ENCODE measurements at regions not wholly inside any gene's neighbourhood (a gene's known extent, or its start where the extent isn't known, plus 50 kb on each side); places are given as distances from the start of the nearest gene placed in this dataset.

DNA sequence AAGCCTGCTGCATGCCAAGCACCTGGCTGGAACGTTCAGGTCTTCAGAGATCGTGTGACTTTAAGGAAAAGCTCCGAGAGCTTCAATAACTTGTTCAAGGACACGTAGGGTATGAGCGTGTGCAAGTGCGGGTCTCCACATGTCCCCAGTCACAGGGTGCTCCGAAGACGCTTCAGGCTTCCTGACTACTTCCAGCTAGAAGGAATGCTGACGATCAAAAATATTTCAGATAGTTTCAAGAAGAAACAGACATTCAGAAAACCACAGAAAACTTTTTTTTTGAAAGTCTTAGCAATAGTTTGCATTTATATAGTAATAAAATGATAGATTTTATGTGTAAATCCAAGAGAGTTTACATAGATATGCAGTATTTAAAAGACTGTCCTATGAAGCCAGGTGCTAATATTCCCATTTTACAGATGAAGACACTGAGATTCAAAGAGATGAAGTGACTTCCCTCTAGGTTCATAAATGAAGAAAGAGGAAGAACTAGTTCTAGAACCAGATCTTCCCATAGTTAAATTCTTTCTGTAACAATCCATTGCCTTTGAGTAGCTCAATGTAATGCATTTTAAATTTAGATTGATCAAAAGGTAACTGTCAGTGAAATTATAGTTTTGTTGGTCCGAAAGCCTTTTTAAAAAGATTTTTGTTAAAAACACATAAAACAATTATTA is 247.6 kb downstream of the MYLK4 start:
- DNase-seq (ENCODE audit: low spot score), result no peak

DNA sequence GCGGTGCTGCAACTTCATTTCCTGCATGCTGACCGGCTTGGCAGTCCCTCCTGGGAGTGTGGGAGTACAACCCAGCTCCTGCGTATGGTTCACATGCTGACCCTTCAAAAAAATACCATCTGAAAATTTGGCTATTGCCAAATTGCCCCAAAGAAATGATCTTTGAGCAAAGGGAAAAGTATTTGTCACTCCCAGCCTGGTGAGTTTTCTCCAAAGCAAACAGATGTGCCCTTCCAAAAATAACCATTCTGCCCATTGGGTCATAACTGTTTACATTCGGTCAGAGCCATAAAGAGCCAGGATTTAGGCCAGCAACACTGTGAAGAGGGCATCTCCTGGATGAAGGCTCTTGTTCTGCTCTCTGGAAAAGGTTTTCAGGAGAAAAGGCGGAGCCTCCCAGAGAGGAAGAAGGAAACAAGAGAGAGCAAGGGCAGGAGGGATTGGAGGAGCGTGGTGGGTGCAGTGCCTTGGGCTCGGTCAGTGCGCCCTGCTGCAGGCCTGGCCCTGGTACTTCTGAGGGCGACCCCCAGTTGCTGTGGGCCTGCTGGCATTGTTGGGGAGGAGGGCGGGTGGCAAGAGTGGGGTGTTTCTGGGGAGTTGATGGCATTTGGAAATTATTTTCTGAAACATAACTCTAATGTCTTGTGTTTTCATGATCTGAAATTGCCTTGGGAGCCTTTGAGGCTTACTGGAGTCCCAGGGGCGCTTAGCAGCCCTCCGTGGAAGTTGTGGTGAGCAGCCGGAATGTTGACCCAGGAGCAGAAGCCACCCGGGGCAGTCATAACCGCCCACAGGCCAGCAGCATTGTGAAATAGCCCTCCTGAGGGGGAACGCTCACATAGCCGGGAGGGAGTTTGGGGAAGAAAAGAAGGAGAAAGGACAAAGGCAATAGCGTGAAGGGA is 248.4 kb downstream of the MYLK4 start:
- DNase-seq (ENCODE audit: low spot score), result no peak

DNA sequence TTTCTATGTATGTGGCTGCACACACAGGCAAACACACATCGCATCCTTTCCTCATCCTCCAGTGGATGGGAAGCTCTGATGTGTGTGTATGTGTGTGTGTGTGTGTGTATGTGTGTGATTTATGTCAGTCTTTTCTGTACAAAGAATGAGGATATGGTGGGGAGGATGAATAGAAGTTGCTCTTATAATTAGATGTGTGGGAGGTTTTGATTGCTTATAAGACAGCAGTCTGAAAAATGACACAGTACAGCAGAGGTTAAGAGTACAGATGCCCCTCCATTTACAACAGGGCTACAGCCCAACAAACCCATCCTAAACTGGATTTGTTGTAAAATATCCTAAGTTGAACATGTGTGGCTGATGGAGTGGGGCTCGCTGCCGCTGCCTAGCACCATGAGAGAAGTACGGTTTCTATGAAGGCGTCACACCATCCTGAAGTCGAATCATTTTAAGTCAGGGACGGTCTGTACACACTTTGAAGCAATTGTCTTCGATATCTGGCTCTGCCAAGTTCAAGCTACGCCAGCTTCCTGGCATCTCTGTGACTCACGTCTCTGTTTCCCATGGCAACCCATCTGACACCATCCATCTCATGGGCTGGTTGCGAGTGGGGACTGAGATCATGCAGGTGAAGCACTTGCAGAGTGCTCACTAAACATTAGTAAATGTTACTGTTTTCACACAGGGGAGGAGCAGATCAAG is 252.6 kb downstream of the MYLK4 start:
- DNase-seq (ENCODE audit: low spot score), result no peak

DNA sequence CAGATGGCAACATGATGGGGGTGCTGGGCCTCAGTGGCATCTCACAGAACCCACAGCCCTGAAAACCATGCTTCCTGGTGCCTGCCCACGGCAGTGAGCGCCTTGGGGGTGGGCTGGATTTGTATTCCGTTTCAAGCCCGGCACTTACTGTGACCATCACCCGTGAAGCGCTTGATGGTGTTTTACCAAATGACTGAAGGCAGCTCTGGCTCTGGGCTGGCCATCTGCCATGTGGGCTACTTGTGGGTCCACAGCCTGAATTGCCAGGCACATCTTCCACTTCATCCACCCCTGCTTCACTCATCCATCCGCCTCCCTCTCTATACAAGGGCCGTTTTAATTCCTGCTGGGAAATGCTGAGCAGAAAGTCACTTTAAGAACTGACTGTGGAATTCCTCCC is 250.9 kb upstream of the GMDS start:
- no peak for DNase-seq (ENCODE audit: low spot score)

DNA sequence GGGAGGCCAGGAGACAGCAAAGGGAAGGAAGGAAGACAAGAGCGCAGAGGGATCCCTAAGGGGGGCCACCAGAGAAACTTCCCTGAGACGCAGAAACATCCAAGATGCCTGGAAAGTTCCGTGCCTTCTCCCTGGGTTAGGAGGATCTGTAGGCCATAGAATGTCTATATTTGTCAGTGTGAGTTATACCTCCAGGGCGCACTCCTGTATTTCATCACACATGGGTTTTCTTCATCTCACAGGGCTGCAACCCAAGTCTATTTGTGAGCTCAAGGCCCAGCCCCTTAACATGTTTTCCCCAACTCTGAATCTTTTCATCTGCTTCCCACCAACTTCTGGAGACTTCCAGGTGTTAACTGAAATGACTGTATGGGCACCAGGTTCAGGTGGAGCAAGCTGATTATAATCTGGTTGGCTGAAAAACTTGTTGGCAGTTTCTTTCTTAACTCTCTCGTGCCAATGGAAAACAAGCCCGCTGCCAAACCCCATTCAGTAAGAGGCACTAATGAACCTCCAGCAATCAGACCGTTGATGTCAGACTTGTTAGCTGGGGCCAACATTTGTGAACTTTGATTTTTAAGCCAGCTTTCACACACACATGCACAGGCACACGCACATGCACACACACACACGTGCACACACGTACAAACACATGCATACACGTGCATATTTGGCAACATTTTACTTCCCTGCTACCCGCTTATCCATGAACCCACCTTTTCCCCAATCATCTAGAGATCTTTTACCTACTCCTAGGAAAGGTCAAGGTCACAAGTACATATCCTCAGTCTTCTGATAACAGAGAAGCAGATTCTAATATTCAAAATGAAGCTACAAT is 247.5 kb upstream of the GMDS start:
- no peak for DNase-seq (ENCODE audit: low spot score)

DNA sequence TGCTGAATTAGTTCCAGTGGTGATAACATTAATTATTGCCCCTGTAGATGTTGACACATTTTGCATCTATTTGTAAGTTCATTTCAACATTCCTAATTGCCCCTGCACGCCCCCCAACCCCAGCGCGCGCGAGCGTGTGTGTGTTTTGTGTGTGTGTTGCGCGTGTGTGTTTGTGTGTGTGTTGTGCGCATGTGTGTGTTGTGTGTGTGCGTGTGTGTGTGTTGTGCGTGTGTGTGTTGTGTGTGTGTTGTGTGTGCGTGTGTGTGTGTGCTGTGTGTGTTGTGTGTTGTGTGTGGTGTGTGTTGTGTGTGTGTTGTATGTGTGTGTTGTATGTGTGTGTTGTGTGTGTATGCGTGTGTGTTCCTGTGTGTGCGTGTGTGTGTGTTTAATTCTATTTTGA is 245.7 kb upstream of the GMDS start:
- DNase-seq (ENCODE audit: low spot score), result no peak

DNA sequence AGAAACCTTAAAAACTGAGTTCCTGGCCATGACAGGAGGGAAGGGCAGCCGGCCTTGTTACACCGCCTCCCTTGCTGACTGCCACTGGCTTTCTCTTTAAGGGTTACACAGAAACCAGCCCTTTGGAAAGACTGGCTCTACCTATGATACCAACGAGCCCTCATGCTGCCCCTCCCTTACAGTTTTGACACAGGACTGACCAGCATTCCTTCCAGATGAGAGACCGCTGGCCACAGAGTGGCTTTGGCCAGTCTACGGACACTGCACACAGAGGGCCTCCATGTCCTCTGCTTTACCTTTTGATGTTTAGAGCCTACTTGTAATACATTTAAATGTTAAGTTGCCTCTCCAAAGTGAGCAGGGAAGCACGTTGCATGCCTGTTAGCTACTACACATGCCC is 243.2 kb upstream of the GMDS start:
- no peak for DNase-seq (ENCODE audit: low spot score)

DNA sequence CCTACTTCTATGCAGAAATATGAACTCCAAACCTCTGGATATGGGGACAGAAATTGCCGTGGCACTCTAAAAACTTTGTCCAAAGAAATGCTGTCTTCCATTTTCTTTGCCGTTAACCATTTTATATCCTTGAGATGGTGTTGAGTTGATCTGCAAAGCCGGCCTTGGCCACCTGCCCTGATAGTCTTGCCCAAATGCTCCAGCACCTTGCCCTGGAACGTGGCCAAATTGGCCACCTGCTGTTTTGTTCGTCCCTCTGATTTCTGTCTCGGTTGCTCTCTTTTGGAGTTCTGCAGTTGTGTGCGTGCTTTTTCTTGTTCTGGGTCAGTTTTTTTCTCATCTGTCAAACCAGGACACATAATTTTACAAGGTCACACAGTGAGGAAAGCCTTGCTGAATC is 239.7 kb upstream of the GMDS start:
- DNase-seq (ENCODE audit: low spot score), result no peak

DNA sequence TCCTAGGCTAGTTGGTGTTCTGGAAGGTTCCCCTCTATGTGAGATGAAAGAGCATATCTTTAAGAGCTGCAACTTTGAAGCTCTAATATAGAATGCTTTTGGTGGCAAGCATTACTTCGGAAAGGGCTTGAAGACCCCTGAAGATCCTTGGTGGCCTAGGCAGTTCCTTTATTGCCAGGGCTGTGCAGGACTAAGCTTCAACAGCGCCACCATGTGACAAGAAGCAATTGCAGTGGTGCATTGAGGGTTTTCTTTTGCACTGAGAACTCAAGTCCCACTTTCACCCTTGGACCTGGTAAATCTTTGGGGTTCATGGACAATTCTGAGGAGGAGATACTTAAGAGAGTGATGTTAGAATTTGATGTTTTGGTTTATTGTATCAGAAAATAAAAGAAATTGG is 237.4 kb upstream of the GMDS start:
- DNase-seq (ENCODE audit: low spot score), result no peak

DNA sequence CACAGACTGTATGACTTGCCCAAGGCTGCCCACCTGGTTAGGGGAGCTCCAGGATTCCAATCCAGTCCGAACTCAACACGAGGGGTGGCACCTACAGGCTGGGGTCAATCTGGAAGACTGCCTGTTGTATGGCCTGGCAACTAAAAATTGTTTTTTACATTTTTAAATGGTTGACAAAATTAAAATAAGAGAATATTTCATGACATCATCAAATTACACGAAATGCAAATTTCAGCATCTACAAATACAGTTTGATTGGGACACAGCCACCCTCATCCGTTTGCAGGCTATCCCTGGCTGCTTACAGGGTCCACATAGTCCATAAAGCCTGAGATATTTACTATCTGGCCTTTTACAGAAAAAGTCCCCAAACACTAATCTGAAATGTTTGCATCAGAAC is 235.9 kb upstream of the GMDS start:
- no peak for DNase-seq (ENCODE audit: low spot score)

DNA sequence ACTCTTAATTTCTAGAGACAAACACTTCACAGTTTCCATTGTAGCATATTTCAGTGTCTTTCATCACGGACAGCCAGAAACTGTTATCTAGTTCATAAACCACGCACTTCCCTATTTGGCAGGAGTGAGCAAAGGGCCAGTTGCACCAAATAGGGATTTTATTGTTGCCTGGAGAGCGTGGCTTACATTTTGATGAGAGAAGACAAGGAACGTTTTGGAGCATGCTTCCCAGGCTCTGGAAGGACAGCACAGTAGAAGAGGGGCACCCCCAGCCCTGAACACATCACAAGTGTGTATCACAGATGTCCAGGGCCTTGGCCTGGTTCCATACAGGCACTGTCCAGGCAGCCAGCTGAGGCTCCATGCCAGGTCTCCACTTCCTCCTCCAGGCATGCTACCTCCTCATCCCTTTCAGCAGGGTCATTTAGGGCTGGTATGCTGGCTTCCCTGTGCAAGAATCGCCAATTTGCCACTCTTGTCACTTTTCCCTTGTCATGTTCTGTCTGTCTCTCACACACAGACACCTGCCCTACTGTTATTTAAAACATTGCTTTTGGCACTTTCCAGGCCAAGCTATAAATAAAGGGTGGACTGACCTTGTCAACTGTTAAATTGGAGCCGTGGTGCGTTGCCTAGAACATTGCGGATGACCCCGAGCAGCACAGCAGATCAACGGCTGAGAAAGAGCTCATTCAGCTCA is 235.0 kb upstream of the GMDS start:
- no peak for DNase-seq (ENCODE audit: low spot score)

DNA sequence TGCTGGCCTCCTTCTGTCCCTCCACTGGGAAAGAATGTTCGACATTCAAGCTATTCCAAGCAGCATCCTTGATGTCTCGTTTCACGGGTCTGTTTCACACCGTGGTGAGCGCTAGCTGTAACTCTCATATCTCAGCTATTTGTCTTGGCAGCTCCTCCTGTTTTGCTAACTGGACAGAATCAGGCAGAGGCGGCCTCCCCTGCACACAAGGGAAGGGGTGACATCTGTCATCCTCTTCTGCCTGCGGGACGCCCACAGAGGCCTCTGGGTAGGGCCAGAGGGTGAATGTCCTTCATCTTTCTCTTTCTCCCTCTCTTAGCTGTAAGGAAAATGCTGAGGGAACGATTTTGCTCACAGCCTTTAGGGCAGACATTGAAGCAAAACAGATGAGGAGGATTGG is 232.8 kb upstream of the GMDS start:
- no peak for DNase-seq (ENCODE audit: low spot score)

DNA sequence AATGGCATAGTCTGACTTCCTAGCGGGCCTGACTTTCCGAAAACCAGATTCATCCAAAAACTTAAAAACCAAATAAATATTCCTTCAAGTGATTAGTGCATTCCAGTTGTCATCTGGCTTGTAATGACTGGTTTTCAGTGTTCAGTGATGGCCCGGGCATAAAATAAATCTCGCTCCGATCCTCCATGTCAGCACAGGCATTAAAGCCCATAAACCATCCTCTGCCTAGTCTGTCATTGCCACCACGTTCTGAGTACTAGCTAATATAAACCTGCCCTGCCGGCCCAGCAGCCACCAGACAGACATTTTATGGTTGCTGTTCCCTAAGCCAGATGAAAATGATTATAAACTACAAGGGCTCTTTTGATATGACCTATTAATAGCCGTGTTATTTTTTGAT is 232.3 kb upstream of the GMDS start:
- no peak for DNase-seq (ENCODE audit: low spot score)

DNA sequence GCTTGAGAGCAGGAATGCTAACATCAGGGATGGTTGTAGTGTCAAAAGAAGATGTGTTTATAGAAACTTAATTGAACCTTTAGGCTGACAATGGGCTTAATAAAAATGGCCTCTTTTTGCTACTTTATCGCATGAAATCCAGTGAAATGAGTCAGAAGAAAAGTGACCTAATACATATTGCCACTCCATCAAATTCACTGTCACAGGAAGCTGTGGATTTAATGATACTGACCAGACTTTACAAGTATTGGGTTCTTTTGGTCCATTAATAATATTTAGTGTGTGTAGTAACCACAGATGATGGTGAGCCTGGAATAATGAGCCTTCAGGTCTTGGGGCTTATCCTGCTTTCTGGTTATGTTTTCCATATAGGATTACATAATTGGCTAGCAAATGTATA is 231.8 kb upstream of the GMDS start:
- DNase-seq (ENCODE audit: low spot score), result no peak

DNA sequence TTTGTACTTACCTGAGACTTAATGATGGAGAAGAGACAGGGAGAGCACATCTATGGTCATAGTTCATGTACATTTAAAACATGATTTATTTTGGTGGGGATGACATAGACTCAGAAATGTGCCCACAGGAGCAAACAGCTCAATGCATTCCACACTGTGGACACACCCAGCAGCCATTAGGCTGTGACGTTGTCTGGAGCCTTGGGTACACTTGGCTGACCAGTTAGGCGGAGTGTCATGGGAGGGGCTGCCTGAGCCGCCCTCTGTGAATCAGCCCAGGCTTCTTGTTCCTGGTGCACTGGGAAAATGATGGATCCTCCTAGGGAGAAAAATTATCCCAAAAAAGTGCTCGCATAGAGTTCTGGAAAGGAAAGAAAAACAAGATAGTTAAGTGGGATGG is 231.0 kb upstream of the GMDS start:
- no peak for DNase-seq (ENCODE audit: low spot score)

DNA sequence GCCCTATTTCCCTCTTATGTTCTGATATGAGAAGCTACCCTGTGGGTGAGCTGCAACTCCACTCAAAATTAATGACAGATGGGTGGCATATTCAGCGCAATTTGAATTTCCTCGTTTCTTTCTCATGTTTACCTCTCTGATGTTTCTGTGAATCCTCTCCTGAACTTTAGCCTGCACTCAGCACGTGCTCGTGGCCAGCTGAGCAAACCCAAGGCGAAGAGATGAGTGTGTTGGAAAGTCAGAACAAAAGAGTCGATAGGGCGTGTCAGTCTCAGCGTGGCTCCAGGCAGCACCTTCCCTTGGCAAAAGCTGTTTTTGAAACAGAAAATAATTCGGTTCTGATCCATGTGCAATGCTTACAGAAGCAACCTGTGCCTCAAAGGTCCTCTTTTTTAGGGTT is 226.1 kb upstream of the GMDS start:
- no peak for DNase-seq (ENCODE audit: low spot score)

DNA sequence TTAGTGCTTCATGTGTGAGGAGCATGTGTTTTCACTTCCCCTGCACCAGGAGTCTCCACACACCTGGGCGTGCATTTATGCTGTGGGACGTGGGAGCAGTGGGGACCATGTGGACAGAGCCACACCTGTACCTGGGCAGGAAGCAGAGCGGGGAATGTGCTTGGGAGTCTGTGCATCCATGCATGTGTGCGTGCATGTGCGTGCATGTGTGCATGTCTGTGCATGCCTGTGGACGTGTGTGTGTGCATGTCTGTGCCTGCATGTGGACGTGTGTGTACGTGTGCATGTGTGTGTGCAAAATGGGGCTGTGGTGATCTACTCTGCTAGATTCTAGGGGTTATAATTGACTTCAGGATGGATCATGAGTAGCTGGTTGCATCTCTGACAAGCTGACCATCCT is 224.0 kb upstream of the GMDS start:
- no peak for DNase-seq (ENCODE audit: low spot score)

DNA sequence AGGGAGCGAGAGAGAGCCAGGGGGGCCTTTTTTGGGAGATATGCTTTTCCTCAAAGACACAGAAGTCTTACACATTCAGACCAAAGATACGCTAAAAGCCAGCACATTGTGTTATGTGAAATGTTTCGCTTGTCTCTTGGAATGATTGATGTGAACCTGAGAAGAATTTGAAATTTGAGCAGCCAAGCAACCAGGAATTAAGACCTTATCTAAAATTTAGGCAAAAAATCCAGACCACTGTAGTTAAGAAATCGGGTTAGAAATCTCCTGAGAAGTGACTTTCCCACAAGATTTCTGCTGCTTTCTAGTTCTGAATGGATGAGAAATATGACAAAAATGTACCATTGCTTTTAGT is 223.2 kb upstream of the GMDS start:
- no peak for DNase-seq (ENCODE audit: low spot score)

DNA sequence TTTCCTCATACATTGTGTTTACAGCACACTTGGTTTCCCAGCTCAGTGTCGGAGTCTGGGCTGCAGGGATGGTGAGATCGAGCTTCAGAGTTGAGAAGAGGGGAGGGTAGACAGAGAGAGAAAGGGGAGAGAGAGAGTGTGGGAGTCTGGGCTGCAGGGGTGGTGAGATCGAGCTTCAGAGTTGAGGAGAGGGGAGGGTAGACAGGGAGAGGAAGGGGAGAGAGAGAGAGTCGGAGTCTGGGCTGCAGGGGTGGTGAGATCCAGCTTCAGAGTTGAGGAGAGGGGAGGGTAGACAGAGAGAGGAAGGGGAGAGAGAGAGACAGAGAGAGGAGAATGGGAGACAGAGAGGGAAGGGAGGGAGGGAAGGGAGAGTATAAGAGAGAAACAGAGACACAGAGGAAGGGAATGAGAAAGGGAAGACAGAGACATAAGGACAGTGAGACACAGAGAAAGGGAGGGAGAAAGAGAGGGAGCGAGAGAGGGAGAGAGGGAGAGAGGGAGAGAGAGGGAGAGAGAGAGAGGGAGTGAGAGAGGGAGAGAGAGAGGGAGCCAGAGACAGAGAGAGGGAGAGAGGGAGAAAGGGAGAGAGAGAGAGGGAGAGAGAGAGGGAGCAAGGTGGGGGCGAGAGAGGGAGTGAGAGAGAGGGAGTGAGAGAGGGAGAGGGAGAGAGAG is 222.7 kb upstream of the GMDS start:
- DNase-seq (ENCODE audit: low spot score), result no peak

DNA sequence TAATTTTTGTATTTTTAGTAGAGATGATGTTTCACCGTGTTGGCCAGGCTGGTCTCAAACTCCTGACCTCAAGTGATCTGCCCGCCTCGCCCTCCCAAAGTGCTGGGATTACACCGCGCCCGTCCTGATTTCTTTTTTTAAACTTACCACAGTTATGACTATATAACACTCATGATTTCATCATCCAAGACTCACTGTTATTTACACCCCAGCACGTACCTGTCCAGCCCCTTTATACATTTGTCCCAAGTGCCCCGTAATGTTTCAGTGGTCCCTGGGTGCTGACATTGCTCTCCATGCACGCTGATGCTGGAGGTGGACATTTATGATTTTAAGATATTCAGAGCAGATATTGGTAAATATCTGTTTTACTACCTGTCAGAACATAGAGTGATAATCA is 219.9 kb upstream of the GMDS start:
- DNase-seq (ENCODE audit: low spot score), result no peak

DNA sequence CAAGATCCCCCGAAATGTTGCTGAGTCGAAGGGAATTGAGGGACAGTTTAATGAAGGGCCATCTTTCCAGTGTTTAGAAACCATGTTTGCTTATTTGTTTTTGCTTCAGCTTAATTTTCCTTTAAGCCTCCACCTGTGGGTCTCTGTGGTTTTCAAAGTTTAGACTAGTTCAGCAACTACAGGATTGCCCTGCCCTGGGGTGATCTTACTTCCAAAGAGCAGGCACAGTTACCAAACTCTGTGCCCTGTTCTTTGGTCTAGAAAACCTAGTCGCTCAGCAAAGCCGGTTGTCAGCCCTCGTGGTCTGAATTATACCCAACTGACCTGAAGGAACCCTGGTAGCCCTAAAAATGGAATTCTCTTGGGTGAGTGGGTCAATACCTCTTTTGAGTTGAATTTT is 219.2 kb upstream of the GMDS start:
- DNase-seq (ENCODE audit: low spot score), result no peak

Data from HuH-7.5 (cell line).